Kidney capillary endothelial cell (primary cell): ENCODE measurements at regions not wholly inside any gene's neighbourhood (a gene's known extent, or its start where the extent isn't known, plus 50 kb on each side); places are given as distances from the start of the nearest gene placed in this dataset.

Experiments
- DNase-seq: peaks from one replicate; pipeline ENCODE4 v3.0.0-alpha.2; 2018; ENCODE audit warnings: low spot score

DNA sequence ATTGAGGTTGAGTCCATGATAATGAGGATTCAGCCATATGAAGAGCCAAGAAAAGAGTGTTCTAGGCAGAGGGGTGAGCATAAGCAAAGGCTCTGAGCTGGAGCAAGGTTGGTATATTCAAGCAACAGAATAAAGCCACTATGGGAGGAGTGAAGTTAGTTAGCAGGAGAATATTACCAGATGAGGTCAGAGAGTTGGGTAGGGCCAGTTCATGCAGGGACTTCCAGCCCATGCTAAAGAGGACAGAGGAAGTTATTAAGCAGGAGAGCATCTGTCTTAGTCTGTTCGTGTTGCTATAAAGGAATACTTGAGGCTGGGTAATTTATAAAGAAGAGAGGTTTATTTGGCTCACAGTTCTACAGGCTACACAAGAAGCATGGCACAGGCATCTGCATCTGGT, 57.1 kb upstream of the ATG10 start:
- no peak for DNase-seq

- DNase-seq, result no peak
These were observed 58.9 kb upstream of the ATG10 start for GRCh38 chr5:81912933-81913332.

GRCh38 chr5:81909677-81910076, 62.1 kb upstream of the ATG10 start:
- no peak for DNase-seq

DNA sequence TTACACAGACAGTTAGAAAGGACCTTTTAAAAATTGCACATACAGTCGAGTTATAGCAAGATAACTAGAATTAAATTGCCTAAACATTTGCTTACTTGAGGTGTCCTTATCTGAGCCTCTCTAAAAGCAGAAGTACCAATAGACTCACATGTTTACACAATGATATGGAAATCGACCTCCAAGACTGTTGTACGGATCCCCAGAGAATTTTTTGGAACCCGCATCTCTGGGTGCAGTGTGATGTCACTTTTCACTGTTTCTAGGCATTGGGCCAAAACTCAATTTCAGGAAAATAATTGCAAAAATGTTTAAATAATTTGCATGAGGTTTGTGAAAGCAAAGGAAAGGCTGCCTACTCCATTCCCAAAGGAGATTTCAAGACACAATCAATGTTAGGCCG, 63.1 kb upstream of the ATG10 start:
- no peak for DNase-seq

DNA sequence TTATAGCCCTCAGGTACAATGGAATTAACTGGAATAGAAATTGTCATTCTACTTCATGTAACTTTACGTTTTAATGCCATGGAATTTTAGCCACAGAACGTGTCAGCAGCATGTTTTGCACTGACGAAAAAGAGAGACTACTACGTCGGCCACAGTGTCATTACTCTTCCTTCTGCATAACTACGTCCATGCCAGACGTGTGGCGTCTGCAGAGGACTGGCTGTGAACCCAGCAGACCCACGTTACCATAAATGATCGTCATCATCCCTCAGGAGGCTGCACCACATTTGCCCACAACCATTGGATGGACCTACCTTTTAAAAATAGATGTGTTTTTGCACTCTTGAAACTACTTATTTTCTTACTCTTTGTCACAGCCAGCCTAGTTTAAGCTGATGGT, 63.8 kb upstream of the ATG10 start:
- no peak for DNase-seq

- no peak for DNase-seq
These were observed 64.7 kb upstream of the ATG10 start for GRCh38 chr5:81907012-81907635.

GRCh38 chr5:81906086-81906485, 65.7 kb upstream of the ATG10 start:
- no peak for DNase-seq

GRCh38 chr5:81904861-81905260, 67.0 kb upstream of the ATG10 start:
- no peak for DNase-seq

- DNase-seq, result no peak
These were observed 67.7 kb upstream of the ATG10 start for GRCh38 chr5:81904166-81904565.

DNA sequence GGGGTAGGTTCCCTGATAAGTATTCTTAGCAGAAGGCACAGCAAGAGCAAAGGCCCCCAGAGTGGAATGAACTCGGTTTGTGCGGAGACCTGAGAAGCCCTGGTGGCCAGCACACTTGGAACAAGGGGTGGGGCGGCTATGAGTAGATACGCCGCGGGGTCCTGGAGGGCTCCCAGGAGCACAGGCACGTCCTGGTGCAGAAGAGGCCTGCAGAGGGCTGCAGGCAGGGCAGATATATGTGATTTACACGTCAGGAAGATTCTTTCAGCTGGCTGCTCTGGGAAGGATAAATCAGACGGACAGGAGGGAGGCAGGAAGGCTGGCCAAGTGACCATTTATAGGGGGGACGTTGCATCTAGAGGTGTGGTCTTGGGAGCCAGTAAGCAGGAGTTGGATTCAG, 70.2 kb upstream of the ATG10 start:
- no peak for DNase-seq

- DNase-seq, result no peak
These were observed 72.7 kb upstream of the ATG10 start for GRCh38 chr5:81899123-81899522.

DNA sequence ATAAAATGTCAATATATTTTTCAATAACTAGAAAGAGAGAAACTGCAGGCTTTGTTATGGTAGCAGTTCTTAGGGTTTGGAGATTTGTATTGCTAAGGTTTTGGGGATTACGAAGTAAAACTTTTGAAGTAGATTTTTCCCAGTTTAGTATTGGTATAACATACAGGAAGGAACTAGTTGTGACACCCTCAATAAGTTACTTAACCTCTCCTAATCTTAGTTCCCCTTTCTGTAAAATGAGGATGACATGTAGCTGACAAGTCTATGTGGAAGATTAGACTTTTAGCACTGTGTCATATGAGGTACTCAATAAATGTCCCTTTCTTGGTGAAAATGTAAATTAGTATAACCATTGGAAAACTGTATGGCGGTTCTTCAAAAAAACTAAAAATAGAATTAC, 73.4 kb upstream of the ATG10 start:
- no peak for DNase-seq

DNA sequence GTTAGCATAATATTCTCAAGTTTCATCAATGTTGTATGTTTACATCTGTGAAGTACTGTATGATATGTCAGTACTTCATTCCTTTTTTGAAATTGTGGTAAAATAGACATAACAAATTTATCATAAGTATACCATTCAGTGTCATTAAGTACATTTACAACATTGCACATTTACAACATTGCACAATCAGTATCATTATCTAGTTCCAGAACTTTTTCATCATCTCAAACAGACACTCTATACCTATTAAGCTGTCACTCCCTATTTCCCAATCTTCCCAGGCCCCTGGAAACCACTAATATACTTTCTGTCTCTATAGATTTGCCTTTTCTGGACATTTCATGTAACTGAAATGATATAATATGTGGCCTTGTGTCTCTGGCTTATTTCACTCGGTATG, 75.1 kb upstream of the ATG10 start:
- DNase-seq, result no peak

DNA sequence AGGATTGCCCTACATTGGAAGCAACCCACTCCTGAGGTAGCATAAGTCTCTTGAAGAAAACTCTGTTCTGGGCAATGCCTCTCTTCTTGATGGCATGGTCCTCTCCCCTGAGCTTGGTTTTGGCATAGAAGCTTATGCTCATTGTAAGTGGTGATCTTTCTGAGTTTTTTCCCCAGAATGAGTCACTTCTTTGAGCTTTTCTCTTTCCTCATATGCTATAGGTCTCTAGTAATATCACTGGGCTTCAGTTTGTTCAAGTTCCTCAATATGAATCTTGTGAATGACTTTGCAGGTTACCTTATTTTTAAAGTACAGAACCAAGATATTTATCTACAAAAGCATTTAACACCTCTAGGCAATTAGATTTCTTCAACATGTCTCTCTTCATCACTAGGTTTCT, 76.5 kb upstream of the ATG10 start:
- DNase-seq, result no peak

DNA sequence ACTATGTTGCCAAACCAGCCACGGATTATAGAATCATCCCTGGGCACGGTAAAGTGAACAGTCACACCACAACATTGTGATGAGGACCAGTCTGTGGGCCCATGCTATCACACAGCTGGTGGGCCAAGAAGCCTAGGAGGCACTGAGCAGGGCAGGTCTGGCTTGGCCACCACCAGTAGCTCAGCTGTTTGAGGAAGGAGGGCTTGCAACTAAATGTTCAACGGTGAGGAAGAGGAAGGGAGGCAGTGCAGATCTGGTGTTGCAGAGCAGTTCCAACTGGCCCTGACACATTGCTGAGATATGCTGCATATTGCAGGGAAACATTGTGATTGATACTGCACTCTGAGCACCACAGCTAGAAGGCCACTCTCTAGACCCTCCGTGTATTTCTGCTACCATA, 77.9 kb upstream of the ATG10 start:
- no peak for DNase-seq

GRCh38 chr5:81884871-81885270, 87.0 kb upstream of the ATG10 start:
- DNase-seq, result no peak

DNA sequence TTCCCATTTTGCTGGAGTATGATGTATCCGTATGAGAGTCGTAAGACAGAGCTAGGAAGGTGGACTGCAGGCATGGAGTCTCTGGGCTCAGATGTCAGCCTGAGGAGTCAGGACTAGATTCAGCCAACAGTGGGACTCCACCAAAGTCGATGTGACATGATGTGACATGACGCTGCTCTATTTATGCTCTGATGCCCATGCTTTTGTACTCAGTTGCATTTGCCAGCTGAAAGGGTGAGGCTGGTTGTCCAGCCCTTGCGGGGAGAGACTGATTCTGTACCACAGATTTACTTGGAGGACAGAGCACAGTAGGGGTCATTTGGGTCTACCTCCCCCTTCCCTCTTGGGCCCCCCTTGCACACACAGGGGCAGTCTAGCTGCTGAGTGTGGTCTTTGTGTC, 88.5 kb upstream of the ATG10 start:
- DNase-seq, result no peak

DNA sequence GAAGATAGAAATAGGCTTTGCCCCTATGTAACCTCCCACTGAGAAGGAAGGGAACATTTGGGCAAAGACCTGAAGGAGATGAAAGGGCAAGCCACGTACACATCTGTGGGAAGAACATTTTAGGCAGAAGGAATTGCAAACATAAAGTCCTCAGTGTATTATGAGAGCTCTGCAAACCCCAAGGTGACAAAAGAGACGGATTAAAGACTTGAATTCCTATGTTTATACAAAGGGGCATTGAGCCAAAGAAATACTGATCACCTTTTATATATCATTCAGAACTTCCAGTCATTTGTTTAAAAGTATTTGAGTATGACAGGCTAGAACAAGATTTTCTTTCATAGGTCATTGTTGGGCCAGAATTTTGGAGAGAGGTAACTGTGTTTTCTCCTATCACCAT, 90.2 kb upstream of the ATG10 start:
- no peak for DNase-seq

GRCh38 chr5:81879936-81880335, 91.9 kb upstream of the ATG10 start:
- no peak for DNase-seq

- no peak for DNase-seq
These were observed 93.5 kb upstream of the ATG10 start for GRCh38 chr5:81878333-81878732.

DNA sequence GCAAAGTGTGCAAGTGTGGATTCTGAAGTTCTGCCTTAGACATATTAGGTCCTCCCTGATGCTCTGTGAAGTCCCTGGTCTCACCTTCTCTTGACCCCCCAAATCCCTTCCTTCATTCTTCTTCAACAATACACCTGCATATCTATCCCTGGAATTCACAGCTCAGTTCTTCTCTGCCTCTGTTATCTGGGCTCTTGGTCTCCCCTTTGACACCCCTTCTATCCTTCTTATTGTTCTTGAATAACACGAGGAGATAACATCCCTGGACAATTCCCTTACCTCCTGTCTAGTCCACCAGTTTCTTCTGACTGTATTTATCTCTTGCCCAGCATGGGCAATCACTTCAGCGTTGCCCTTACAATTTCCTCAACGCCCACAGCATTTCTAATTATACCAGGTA, 104.8 kb upstream of the ATG10 start:
- no peak for DNase-seq

DNA sequence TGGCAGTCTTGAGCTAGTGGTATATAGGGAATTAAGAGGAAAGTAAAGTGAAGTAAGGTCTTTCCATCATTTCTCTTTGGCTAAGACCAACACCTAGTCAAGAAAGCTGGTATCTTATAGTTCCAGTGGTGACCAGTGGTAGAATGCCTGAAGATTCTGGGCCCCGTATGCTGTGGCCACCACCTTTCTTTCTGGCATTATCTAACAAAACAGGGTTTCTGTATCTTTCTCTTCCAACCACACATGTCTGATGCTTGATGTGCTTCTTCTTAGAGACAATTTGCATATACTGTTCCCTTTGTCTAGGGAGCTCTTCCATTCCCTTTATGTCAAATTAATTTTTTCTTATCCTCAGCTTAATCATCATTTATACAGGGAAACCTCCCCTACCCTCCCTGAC, 109.9 kb upstream of the SSBP2 start:
- DNase-seq, result no peak

DNA sequence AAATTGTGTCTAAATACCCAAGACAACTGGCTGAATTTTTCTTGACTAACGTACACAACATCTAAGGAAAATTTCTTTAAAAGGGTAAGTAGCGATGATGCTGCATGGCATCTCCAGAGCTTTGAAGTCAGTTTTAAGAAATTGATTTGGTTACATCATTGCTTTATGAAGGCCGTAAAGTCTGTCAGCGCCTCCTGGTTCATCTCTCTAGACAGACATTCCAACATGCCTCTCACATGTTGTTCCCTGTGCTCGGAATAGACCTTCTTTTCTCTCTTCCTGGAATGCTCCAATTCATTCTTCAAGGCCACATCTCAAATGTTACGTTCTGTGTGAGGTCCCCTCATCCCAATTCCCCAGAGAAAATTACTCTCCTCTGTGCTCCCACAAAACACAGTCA, 108.7 kb upstream of the SSBP2 start:
- DNase-seq, result no peak

DNA sequence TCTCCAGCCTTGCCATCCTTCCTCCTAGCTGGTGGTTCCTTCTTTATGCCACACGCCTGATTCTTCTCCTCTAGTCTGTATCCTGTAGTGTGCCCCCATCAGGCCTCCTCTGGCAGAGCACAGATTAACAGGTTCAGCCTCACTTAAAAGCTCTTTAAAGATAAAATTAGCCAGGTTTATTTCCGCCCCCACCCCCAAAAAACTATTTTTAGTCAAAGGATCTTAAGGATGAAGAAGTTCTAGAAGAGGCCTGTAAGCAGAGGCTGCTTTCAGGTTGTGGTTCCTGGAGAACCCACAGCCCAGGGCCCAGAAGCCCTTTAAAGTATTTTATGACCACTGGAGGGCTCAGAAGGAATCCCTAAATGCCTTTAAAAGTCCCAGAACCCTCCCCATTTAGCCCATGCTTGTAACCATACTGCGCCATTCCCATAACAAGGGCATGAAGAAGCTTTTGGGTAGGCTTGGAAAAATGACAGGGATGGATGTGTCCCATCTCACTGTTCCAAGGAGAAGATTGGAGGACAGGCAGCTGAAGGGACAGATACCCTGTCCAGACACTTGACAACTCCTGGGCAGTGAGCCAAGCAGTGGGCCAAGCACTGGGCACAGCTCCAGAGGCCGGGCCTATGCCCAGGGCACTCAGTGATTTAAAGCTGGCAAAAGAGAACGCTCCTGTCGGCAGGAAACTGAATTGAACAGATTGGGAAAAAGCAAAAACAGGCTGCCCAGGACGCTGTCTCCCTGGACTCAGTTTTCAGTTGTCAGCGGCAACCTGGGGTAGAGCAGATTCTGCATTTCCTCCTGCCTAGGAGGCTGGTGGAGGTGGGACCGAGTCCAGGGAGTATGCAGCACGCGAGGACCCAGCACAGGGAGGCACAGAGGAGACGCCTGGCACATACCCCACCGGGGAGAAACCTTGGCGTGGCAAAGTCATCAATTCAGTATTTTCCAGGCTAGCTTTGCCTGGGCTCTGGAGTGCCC, 106.3 kb upstream of the SSBP2 start:
- DNase-seq, result no peak
